Kidney (tissue), 13 donors: ENCODE measurements at regions not wholly inside any gene's neighbourhood (a gene's known extent, or its start where the extent isn't known, plus 50 kb on each side); places are given as distances from the start of the nearest gene placed in this dataset.

ENCODE experiments used
- DNase-seq, 5 donors: peaks; one replicate each; pipeline ENCODE4 v3.0.0-alpha.2; 2013 to 2020
- FAIRE-seq: peaks from 2 replicates; lab custom pipeline; 2012; peaks lifted over from hg19 to GRCh38; lab: Jason Lieb, UNC
- H3K27ac ChIP-seq, 2 donors: one replicate each; pipeline ENCODE4 v1.7.0; 2013; ENCODE audit warnings: low read depth in 2 of 2, low read length in 2 of 2, inconsistent platforms in 1 of 2
- H3K27me3 ChIP-seq: one replicate; pipeline ENCODE4 v1.7.1; 2013; ENCODE audit warnings: low read length, inconsistent platforms; ENCODE audit not compliant: control insufficient read depth, insufficient read depth
- H3K36me3 ChIP-seq, 3 donors: one replicate each; pipeline versions ENCODE4 v1.7.0 to v1.7.1; 2013; ENCODE audit warnings: low read length in 3 of 3, control low read depth in 1 of 3, inconsistent platforms in 1 of 3; ENCODE audit not compliant: insufficient read depth in 3 of 3, control insufficient read depth in 2 of 3
- H3K4me1 ChIP-seq, 3 donors: one replicate each; pipeline versions ENCODE4 v1.7.0 to v1.7.1; 2013; ENCODE audit warnings: low read length in 3 of 3, inconsistent platforms in 1 of 3, low read depth in 1 of 3; ENCODE audit not compliant: control insufficient read depth in 2 of 3, insufficient read depth in 2 of 3
- H3K4me3 ChIP-seq, 3 donors: one replicate each; pipeline versions ENCODE4 v1.7.0 to v1.8.1; 2013; ENCODE audit warnings: low read length in 3 of 3, control low read depth in 1 of 3, inconsistent platforms in 1 of 3
- H3K9ac ChIP-seq, 3 donors: one replicate each; pipeline versions ENCODE4 v1.7.0 to v1.7.1; 2013; ENCODE audit warnings: low read length in 3 of 3, control low read depth in 1 of 3, inconsistent platforms in 1 of 3
- H3K9me3 ChIP-seq, 3 donors: one replicate each; pipeline versions ENCODE4 v1.7.0 to v1.7.1; 2013; ENCODE audit warnings: low read length in 3 of 3, control low read depth in 1 of 3, inconsistent platforms in 1 of 3; ENCODE audit not compliant: control insufficient read depth in 2 of 3, insufficient read depth in 1 of 3
- CTCF ChIP-seq: IDR thresholded peaks from 3 replicates; pipeline ENCODE4 v1.5.1; 2012; ENCODE audit warnings: mild to moderate bottlenecking, moderate library complexity, borderline replicate concordance; ENCODE audit not compliant: insufficient read depth; ENCODE audit errors: extremely low read depth
- intact Hi-C: fragments of 100-400 bp; cut with DNase I; formaldehyde crosslinking; loops from one replicate; pipeline ENCODE4 v1.11.1; 2022
- donor health status: control.
- donor health status: control.
- donor health status: control.
- donor health status: control.
- donor health status: control.
- donor health status: DM: yes; HTN: yes; CAD: no.
- donor health status: Normal renal cell carcinoma (clear cell type).

GRCh38 chrX:117568238-117568637 is 548.4 kb downstream of the KLHL13 start:
- no peak overlapping the region for H3K9ac ChIP-seq
- FAIRE-seq (no peak), DNase-seq (no peak)
- H3K9me3 ChIP-seq: no peaks in the 10 kb centered on the region
- TF ChIP-seq CTCF: no peak
- no peaks in the 10 kb centered on the region for H3K27me3 ChIP-seq
- no peaks in the 10 kb centered on the region for H3K36me3 ChIP-seq
- H3K4me3 ChIP-seq: no peak overlapping the region
- intact Hi-C loops: no loop called here
- no peak overlapping the region for H3K27ac ChIP-seq
- H3K4me1 ChIP-seq: no peaks in the 10 kb centered on the region

- Histone ChIP-seq H3K36me3 (no peaks in the 10 kb centered on the region), H3K9ac (no peak overlapping the region), H3K27me3 (no peaks in the 10 kb centered on the region), H3K9me3 (no peaks in the 10 kb centered on the region), H3K4me3 (no peak overlapping the region), H3K4me1 (no peaks in the 10 kb centered on the region), H3K27ac (no peak overlapping the region)
- intact Hi-C loops: no loop called here
- FAIRE-seq (no peak), DNase-seq (no peak)
- no peak for TF ChIP-seq CTCF
Observed at GRCh38 chrX:117543885-117544284, 572.7 kb downstream of the KLHL13 start.

GRCh38 chrX:117539090-117539418 is 577.6 kb downstream of the KLHL13 start:
- H3K27me3 ChIP-seq: no peaks in the 10 kb centered on the region
- H3K9me3 ChIP-seq: no peaks in the 10 kb centered on the region
- no peak overlapping the region for H3K27ac ChIP-seq
- no peak overlapping the region for H3K4me3 ChIP-seq
- intact Hi-C loops: no loop called here
- DNase-seq: no peak
- FAIRE-seq: no peak
- no peaks in the 10 kb centered on the region for H3K4me1 ChIP-seq
- H3K9ac ChIP-seq: no peak overlapping the region
- no peaks in the 10 kb centered on the region for H3K36me3 ChIP-seq
- no peak for TF ChIP-seq CTCF
